ENCODE measurements at regions not wholly inside any gene's neighbourhood (a gene's known extent, or its start where the extent isn't known, plus 50 kb on each side); places are given as distances from the start of the nearest gene placed in this dataset.
A peak's percentile ranks its signal among the peaks of the same experiment; 100 is the strongest.

GRCh38 chr2:241943209-241943850 is 73.8 kb downstream of the RTP5 start:
- DNase-seq (ENCODE audit: low spot score), result no peak

- DNase-seq (ENCODE audit: low spot score), result no peak
Measured at GRCh38 chr2:241943961-241944575, 74.5 kb downstream of the RTP5 start.

GRCh38 chr2:241944821-241945220 is 75.3 kb downstream of the RTP5 start:
- no peak for DNase-seq (ENCODE audit: low spot score)

GRCh38 chr2:241945311-241945710 is 75.8 kb downstream of the RTP5 start:
- DNase-seq (ENCODE audit: low spot score), result no peak

GRCh38 chr2:241945803-241946202 is 76.3 kb downstream of the RTP5 start:
- DNase-seq (ENCODE audit: low spot score), result no peak

GRCh38 chr2:241946306-241947003 is 76.9 kb downstream of the RTP5 start:
- no peak for DNase-seq (ENCODE audit: low spot score)

- DNase-seq (ENCODE audit: low spot score), result no peak
Measured at GRCh38 chr2:241947004-241947350, 77.4 kb downstream of the RTP5 start.

GRCh38 chr2:241947401-241947800 is 77.9 kb downstream of the RTP5 start:
- DNase-seq (ENCODE audit: low spot score), result no peak

GRCh38 chr2:241947876-241948275 is 78.3 kb downstream of the RTP5 start:
- no peak for DNase-seq (ENCODE audit: low spot score)

- no peak for DNase-seq (ENCODE audit: low spot score)
Measured at GRCh38 chr2:241948299-241948897, 78.9 kb downstream of the RTP5 start.

- no peak for DNase-seq (ENCODE audit: low spot score)
Measured at GRCh38 chr2:241948901-241949735, 79.6 kb downstream of the RTP5 start.

- no peak for DNase-seq (ENCODE audit: low spot score)
Measured at GRCh38 chr2:241949736-241950412, 80.3 kb downstream of the RTP5 start.

- DNase-seq (ENCODE audit: low spot score), result peak; percentile 88
Measured at GRCh38 chr2:241950413-241951315, 81.1 kb downstream of the RTP5 start.

GRCh38 chr2:241951316-241951700 is 81.8 kb downstream of the RTP5 start:
- no peak for DNase-seq (ENCODE audit: low spot score)

- no peak for DNase-seq (ENCODE audit: low spot score)
Measured at GRCh38 chr2:241951920-241952319, 82.4 kb downstream of the RTP5 start.

GRCh38 chr2:241952816-241953215 is 83.3 kb downstream of the RTP5 start:
- no peak for DNase-seq (ENCODE audit: low spot score)

GRCh38 chr2:241953324-241953928 is 83.9 kb downstream of the RTP5 start:
- no peak for DNase-seq (ENCODE audit: low spot score)

GRCh38 chr2:241956521-241957110 is 87.1 kb downstream of the RTP5 start:
- no peak for DNase-seq (ENCODE audit: low spot score)

GRCh38 chr2:241957276-241957675 is 87.7 kb downstream of the RTP5 start:
- no peak for DNase-seq (ENCODE audit: low spot score)
